ENCODE measurements at regions not wholly inside any gene's neighbourhood (a gene's known extent, or its start where the extent isn't known, plus 50 kb on each side); places are given as distances from the start of the nearest gene placed in this dataset.

- TF ChIP-seq TAF1 (IDR thresholded peaks at IDR 0.05; ENCODE audit: borderline replicate concordance, low read depth, low read length): no peak
- TF ChIP-seq, protein P1, sequence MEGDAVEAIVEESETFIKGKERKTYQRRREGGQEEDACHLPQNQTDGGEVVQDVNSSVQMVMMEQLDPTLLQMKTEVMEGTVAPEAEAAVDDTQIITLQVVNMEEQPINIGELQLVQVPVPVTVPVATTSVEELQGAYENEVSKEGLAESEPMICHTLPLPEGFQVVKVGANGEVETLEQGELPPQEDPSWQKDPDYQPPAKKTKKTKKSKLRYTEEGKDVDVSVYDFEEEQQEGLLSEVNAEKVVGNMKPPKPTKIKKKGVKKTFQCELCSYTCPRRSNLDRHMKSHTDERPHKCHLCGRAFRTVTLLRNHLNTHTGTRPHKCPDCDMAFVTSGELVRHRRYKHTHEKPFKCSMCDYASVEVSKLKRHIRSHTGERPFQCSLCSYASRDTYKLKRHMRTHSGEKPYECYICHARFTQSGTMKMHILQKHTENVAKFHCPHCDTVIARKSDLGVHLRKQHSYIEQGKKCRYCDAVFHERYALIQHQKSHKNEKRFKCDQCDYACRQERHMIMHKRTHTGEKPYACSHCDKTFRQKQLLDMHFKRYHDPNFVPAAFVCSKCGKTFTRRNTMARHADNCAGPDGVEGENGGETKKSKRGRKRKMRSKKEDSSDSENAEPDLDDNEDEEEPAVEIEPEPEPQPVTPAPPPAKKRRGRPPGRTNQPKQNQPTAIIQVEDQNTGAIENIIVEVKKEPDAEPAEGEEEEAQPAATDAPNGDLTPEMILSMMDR (IDR thresholded peaks at IDR 0.05): no peak
- TF ChIP-seq POLR2AphosphoS5 (IDR thresholded peaks at IDR 0.05; ENCODE audit: low read depth, low read length): no peak
Measured at GRCh38 chr3:132087356-132087755, 52.5 kb upstream of the CPNE4 start.
